Posterior cingulate gyrus (tissue), 11 donors: ENCODE measurements at regions not wholly inside any gene's neighbourhood (a gene's known extent, or its start where the extent isn't known, plus 50 kb on each side); places are given as distances from the start of the nearest gene placed in this dataset.

Experiments
- DNase-seq, 10 donors: peaks; one replicate each; pipeline versions ENCODE4 v3.0.0 to v3.0.0-alpha.2; 2020 to 2021; ENCODE audit warnings: mixed read lengths in 3 of 10
- intact Hi-C: fragments of 100-400 bp; cut with DNase I; formaldehyde crosslinking; loops from one replicate; pipeline ENCODE4 v1.15.1; 2023

- no peak for DNase-seq
- intact Hi-C loops = no loop called here
Observed at GRCh38 chr11:128135451-128135850, 451.9 kb downstream of the ETS1 start.

GRCh38 chr11:128133501-128133900 lies 453.9 kb downstream of the ETS1 start:
- intact Hi-C loops = no loop called here

GRCh38 chr11:128130052-128130451 lies 457.3 kb downstream of the ETS1 start:
- intact Hi-C loops = no loop called here
- DNase-seq = no peak

More at GRCh38 chr11:128133501-128133900, 453.9 kb downstream of the ETS1 start:
- no peak for DNase-seq

GRCh38 chr11:128125723-128126122 lies 461.6 kb downstream of the ETS1 start:
- intact Hi-C loops = no loop called here
- DNase-seq = no peak

- intact Hi-C loops = no loop called here
- DNase-seq = no peak
Observed at GRCh38 chr11:128116885-128117284, 470.5 kb downstream of the ETS1 start.

- peak in 5 of 10 donors; percentile 10 to 82 (median 52) for DNase-seq
- intact Hi-C loops = no loop called here
Observed at GRCh38 chr11:128116447-128116846, 470.9 kb downstream of the ETS1 start.

GRCh38 chr11:128105950-128106349 lies 481.4 kb downstream of the ETS1 start:
- DNase-seq = no peak
- intact Hi-C loops = no loop called here

GRCh38 chr11:128105511-128105910 lies 481.8 kb downstream of the ETS1 start:
- intact Hi-C loops = no loop called here
- no peak for DNase-seq

GRCh38 chr11:128103278-128103873 lies 484.0 kb downstream of the ETS1 start:
- DNase-seq = no peak
- intact Hi-C loops = no loop called here

- intact Hi-C loops = no loop called here
- no peak for DNase-seq
Observed at GRCh38 chr11:128098781-128099180, 488.6 kb downstream of the ETS1 start.

- no peak for DNase-seq
- intact Hi-C loops = no loop called here
Observed at GRCh38 chr11:128095466-128095981, 491.8 kb downstream of the ETS1 start.

- intact Hi-C loops = no loop called here
- DNase-seq = no peak
Observed at GRCh38 chr11:128093689-128094088, 493.7 kb downstream of the ETS1 start.

GRCh38 chr11:128089962-128090361 lies 497.4 kb downstream of the ETS1 start:
- intact Hi-C loops = no loop called here
- DNase-seq = no peak

- intact Hi-C loops = no loop called here
- DNase-seq = no peak
Observed at GRCh38 chr11:128086794-128087193, 500.6 kb downstream of the ETS1 start.

- intact Hi-C loops = loop anchor here (1.0 kb wide), 1 partner anchor 24 kb away; no protein-coding TSS in a partner anchor
Observed at GRCh38 chr11:128085276-128085675, 502.1 kb downstream of the ETS1 start.

GRCh38 chr11:128082574-128082973 lies 504.8 kb downstream of the ETS1 start:
- no peak for DNase-seq

More at GRCh38 chr11:128085276-128085675, 502.1 kb downstream of the ETS1 start:
- DNase-seq = no peak

GRCh38 chr11:128069665-128070064 lies 517.7 kb downstream of the ETS1 start:
- DNase-seq = no peak
- intact Hi-C loops = no loop called here

More at GRCh38 chr11:128082574-128082973, 504.8 kb downstream of the ETS1 start:
- intact Hi-C loops = no loop called here

GRCh38 chr11:128067780-128068179 lies 519.6 kb downstream of the ETS1 start:
- intact Hi-C loops = no loop called here
- no peak for DNase-seq

- no peak for DNase-seq
- intact Hi-C loops = no loop called here
Observed at GRCh38 chr11:128066399-128066798, 521.0 kb downstream of the ETS1 start.

GRCh38 chr11:128061281-128061871 lies 526.0 kb downstream of the ETS1 start:
- no peak for DNase-seq
- intact Hi-C loops = loop anchor here (1.0 kb wide), 1 partner anchor 24 kb away; no protein-coding TSS in a partner anchor

- intact Hi-C loops = no loop called here
- no peak for DNase-seq
Observed at GRCh38 chr11:128058580-128059208, 528.7 kb downstream of the ETS1 start.
